GM12872 (cell line): ENCODE measurements at regions not wholly inside any gene's neighbourhood (a gene's known extent, or its start where the extent isn't known, plus 50 kb on each side); places are given as distances from the start of the nearest gene placed in this dataset.

Experiments
- CTCF ChIP-seq: IDR thresholded peaks from 3 replicates; pipeline ENCODE4 v1.5.1; 2011; ENCODE audit warnings: low read depth, mild to moderate bottlenecking, low read length, moderate library complexity; ENCODE audit not compliant: insufficient read depth

GRCh38 chr19:16000024-16000663 is 51.3 kb downstream of the OR10H4 start:
- TF ChIP-seq CTCF = no peak

- TF ChIP-seq CTCF = no peak
Observed at GRCh38 chr19:16001481-16002312, 52.9 kb downstream of the OR10H4 start.

DNA sequence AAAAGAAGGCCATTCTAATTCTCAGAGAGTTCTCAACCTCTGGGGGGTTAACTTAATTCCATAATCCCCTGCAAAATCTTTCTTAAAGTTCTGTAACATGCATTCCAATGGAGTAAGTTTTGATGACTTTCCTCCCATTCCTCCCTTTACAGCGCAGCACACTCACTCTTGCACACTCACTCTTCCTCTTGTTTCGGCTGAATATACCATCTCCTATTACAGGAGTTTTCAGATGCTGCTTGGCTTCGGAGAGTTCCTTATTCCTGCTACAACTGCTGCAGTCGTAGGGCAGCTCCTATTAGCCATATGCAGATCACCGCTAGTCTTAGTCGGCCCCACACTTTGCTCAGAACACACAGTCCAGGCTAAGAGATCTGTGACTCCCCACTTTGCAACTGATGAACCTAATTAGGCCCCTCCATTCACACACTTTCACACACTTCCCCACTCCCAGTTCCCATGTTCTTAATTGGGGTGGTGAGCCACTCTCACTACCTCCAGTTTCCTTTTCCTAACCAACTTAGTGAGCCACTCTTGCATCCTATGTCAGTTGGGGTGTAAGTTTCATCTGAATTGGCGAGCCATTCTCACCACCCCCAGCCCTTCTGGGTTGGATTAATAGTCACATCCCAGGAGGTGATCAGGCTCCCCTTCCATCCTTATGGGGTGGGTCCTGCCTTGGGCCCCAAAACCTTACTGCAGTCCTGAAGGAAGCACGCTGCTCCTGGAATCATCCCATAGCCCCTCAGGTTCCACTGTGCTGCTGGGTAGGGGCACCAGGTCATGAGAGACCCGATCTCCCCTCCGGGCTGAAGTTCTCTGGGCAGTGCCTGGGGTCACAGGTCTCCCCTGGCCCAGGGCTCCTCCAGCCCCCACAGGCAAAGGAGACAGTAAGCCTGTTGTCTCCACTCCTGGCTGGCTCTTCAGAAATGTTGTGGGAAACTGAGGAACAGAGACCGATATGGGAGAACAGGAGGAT is 53.9 kb downstream of the OR10H4 start:
- no peak for TF ChIP-seq CTCF

- TF ChIP-seq CTCF = no peak
Observed at GRCh38 chr19:16003391-16003790, 54.6 kb downstream of the OR10H4 start.

DNA sequence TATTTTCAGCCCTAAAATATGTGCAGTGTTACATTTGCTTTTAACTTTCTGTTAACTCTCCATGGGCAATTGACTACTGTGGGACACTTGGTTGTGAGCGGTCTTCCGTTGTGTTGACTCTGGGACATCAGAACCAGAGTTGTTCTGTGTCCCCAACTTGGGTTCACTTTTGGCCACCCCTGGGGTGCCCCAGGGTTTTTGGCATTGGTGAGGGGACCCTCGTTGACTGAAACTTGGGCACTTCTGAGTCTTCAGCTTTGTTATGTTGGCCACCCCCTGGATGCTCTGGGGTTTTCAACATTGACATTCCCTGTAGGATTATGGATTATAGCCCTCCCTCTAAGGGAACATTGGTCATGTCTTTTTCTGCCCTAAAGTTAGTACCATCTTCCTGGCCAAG is 57.1 kb downstream of the OR10H4 start:
- no peak for TF ChIP-seq CTCF

DNA sequence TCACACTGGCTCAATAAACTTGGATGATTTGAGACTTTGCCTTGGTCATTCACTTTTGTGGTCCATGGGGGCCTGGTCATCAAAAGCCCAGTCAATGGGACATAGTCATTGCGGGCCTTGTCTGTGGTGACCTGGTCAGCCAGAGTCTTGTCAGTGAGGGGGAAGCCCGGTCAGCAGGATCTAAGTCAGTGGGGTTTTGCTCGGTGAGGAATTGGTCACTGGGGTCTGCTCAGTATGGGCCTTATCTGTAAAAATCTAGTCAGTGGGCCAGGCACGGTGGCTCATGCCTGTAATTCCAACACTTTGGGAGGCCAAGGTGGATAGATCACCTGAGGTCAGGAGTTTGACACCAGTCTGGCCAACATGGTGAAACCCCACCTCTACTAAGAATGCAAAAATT is 63.7 kb upstream of the TPM4 start:
- TF ChIP-seq CTCF = no peak

DNA sequence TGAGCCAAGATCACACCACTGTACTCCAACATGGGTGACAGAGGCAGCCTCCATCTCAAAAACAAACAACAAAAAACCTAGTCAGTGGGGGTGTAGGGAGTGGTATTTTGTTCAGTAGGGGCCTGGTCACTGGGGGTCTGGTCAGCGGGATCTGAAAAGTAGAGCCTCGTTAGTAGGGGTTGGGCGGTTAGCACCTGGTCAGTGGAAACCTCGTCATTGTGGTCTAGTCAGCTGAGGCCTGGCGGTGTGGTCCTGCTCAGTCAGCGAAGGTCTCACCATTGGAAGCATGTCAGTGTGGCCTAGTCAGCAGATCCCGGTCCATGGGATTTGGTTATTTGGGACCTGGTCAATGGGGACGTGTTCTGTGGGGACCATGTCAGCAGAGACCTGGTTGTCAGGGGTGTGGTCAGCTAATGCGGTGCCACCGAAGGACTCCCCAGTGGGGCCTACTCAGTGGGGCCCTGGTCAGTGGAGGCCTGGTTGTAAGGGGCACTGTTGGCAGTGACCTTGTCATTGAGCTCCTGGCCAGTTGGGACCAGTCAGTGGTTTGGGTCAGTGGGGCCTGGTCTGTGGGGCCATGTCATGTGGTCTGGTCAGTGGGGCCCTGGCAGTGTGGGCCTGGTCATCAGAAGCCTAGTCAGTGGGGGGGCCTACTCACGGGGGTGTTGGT is 63.0 kb upstream of the TPM4 start:
- no peak for TF ChIP-seq CTCF
